ENCODE measurements at regions not wholly inside any gene's neighbourhood (a gene's known extent, or its start where the extent isn't known, plus 50 kb on each side); places are given as distances from the start of the nearest gene placed in this dataset.
"Not testable (repeated sequence)": the region's sequence is repeated elsewhere in the genome, so short reads cannot be mapped to it uniquely, and the experiment has no call there.

DNA sequence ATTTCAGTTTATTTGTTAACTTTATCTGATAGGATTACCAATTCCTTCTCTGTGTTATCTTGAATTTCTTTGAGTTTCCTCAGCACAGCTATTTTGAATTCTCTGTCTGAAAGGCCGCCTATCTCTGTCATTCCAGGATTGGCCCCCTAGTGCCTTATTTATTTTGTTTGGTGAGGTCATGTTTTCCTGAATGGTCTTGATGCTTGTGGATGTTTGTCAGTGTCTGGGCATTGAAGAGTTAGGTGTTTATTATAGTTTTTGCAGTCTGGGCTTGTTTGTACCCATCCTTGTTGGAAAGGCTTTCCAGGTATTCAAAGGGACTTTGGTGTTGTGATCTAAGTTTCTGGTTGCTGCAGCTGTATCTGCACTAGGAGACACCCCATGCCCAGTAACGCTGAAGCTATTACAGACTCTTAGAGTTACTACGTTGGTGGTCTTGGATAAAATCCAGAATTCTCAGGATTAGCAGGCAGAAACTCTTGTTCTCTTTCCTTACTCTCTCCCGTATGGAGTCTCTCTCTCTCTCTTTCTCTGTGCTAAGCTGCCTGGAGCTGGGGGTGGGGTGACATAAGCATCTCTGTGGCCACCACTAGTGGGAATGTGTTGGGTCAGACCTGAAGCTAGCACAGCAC lies 76.7 kb upstream of the WIPF3 start:
- not testable (repeated sequence) for TF ChIP-seq POLR2AphosphoS5, POLR2A, EP300 (IDR thresholded peaks at IDR 0.05)
- TF ChIP-seq, protein P1, sequence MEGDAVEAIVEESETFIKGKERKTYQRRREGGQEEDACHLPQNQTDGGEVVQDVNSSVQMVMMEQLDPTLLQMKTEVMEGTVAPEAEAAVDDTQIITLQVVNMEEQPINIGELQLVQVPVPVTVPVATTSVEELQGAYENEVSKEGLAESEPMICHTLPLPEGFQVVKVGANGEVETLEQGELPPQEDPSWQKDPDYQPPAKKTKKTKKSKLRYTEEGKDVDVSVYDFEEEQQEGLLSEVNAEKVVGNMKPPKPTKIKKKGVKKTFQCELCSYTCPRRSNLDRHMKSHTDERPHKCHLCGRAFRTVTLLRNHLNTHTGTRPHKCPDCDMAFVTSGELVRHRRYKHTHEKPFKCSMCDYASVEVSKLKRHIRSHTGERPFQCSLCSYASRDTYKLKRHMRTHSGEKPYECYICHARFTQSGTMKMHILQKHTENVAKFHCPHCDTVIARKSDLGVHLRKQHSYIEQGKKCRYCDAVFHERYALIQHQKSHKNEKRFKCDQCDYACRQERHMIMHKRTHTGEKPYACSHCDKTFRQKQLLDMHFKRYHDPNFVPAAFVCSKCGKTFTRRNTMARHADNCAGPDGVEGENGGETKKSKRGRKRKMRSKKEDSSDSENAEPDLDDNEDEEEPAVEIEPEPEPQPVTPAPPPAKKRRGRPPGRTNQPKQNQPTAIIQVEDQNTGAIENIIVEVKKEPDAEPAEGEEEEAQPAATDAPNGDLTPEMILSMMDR (IDR thresholded peaks at IDR 0.05): not testable (repeated sequence)
